Activated T-helper 17 cell treated with anti-CD3 and anti-CD28 coated beads, Interleukin-2, amount 50 U/mL, for 72 hours (primary cell): ENCODE measurements at regions not wholly inside any gene's neighbourhood (a gene's known extent, or its start where the extent isn't known, plus 50 kb on each side); places are given as distances from the start of the nearest gene placed in this dataset.

Experiments
- ATAC-seq: fragments of 150-1000 bp; cut with Tn5 transposase; replicated peaks from 2 replicates; pipeline ENCODE4 v1.10.0; 2021; ENCODE audit warnings: mild to moderate bottlenecking, moderate library complexity
- H3K27ac Mint-ChIP-seq: one replicate; pipeline ENCODE4 v1.8.0; 2022; ENCODE audit warnings: mixed read lengths
- H3K27me3 Mint-ChIP-seq: one replicate; pipeline ENCODE4 v1.8.0; 2022; ENCODE audit warnings: mixed read lengths
- H3K36me3 Mint-ChIP-seq: one replicate; pipeline ENCODE4 v1.8.0; 2022; ENCODE audit warnings: low read depth, mild to moderate bottlenecking, mixed read lengths
- H3K4me1 Mint-ChIP-seq: one replicate; pipeline ENCODE4 v1.8.0; 2022; ENCODE audit warnings: mixed read lengths
- H3K4me3 Mint-ChIP-seq: one replicate; pipeline ENCODE4 v1.8.0; 2022; ENCODE audit warnings: mild to moderate bottlenecking, mixed read lengths
- H3K9me3 Mint-ChIP-seq: one replicate; pipeline ENCODE4 v1.8.0; 2022; ENCODE audit warnings: mixed read lengths

DNA sequence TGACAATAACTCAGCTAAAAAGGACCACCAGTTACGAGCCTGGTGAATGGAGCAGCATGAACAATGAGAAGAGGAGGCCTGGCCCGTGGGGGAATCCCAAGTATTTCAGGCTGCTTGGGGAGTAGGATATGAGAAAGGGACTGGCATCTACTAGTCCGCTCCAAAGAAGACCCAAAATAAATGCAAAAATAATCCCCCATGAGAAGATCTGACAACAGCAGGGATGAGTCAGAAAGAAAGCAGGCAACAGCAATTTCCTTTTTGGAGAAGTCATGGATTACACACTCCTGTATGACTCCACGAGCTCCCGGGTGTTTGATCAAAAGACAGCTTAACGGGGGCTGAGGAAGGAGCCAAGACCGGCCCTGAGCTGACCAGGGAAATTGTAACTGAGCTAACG lies 111.4 kb downstream of the SOX11 start:
- no peak overlapping the region for H3K27ac Mint-ChIP-seq
- H3K4me1 Mint-ChIP-seq = no peaks in the 10 kb centered on the region
- no peak overlapping the region for H3K4me3 Mint-ChIP-seq
- H3K36me3 Mint-ChIP-seq = no peaks in the 10 kb centered on the region
- peaks cover 11% of the 10 kb centered on the region for H3K9me3 Mint-ChIP-seq
- ATAC-seq = no peak
- no peaks in the 10 kb centered on the region for H3K27me3 Mint-ChIP-seq

DNA sequence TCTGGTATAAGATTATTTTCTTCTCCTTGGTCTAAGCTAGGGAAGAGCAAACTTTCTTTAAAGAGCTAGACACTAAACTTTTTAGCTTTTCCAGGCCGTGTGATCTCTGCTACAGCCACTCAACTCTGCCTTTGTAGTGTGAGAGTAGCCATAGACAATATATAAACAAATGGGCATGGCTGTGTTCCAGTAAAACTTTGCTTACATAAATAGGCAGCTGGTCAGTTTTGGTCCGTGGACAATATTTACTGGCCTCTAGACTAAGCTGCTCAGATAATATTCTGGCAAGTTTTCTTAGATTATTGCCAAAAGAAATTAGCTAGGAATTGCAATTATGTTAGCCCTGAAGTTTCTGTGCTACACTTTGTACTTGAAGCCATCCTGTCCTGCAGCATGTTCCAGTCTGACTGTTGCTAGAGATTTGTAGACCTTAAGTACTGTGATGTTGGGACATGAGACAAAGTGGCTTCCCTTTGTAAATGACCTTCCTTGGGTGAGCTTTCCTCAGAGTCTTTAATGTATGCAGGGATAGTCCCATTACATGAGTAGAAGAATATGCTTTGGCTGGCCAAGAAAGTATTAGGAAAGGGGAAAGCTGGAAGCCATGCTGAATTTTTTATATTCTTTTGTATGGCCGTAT lies 126.9 kb downstream of the SOX11 start:
- no peak overlapping the region for H3K27ac Mint-ChIP-seq
- no peaks in the 10 kb centered on the region for H3K9me3 Mint-ChIP-seq
- ATAC-seq = no peak
- no peaks in the 10 kb centered on the region for H3K27me3 Mint-ChIP-seq
- no peaks in the 10 kb centered on the region for H3K4me1 Mint-ChIP-seq
- H3K4me3 Mint-ChIP-seq = no peak overlapping the region
- no peaks in the 10 kb centered on the region for H3K36me3 Mint-ChIP-seq

DNA sequence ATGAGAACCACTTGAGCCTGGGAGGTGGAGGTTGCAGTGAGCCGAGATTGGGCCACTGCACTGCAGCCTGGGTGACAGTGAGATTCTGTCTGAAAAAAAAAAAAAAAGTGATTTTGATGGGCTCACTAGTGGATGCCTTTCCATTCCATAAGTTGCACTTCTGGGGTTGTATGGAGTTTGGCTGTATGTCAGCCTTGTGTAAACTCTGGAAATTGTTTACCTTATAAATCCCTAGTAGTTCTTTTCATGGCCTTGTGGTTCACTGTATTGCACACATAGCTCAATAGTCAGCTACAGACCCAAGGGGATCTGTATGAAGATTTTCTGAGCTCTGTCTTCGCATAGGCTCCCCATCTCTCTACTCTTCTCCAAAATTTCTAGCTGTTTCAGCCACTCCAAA lies 131.9 kb downstream of the SOX11 start:
- peaks cover 7% of the 10 kb centered on the region for H3K9me3 Mint-ChIP-seq
- no peak overlapping the region for H3K4me3 Mint-ChIP-seq
- H3K4me1 Mint-ChIP-seq = no peaks in the 10 kb centered on the region
- H3K27ac Mint-ChIP-seq = no peak overlapping the region
- ATAC-seq = no peak
- no peaks in the 10 kb centered on the region for H3K27me3 Mint-ChIP-seq
- H3K36me3 Mint-ChIP-seq = no peaks in the 10 kb centered on the region

DNA sequence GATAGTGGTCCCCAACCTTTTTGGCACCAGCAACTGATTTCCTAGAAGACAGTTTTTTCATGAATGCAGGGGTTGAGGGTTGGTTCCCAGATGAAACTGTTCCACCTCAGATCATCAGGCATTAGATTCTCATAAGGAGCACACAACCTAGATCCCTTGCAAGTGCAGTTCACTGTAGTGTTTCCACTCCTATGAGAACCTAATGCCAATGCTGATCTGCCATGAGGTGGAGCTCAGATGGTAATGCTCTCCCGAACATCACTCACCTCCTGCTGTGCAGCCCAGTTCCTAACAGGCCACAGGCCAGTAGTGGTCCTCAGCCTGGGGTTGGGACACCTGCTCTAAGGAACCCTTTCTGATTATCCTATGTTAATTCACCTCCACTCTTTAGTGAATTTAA lies 133.5 kb downstream of the SOX11 start:
- no peaks in the 10 kb centered on the region for H3K36me3 Mint-ChIP-seq
- no peak overlapping the region for H3K4me3 Mint-ChIP-seq
- no peak for ATAC-seq
- H3K27ac Mint-ChIP-seq = no peak overlapping the region
- no peaks in the 10 kb centered on the region for H3K27me3 Mint-ChIP-seq
- H3K9me3 Mint-ChIP-seq = peaks cover 7% of the 10 kb centered on the region
- no peaks in the 10 kb centered on the region for H3K4me1 Mint-ChIP-seq

DNA sequence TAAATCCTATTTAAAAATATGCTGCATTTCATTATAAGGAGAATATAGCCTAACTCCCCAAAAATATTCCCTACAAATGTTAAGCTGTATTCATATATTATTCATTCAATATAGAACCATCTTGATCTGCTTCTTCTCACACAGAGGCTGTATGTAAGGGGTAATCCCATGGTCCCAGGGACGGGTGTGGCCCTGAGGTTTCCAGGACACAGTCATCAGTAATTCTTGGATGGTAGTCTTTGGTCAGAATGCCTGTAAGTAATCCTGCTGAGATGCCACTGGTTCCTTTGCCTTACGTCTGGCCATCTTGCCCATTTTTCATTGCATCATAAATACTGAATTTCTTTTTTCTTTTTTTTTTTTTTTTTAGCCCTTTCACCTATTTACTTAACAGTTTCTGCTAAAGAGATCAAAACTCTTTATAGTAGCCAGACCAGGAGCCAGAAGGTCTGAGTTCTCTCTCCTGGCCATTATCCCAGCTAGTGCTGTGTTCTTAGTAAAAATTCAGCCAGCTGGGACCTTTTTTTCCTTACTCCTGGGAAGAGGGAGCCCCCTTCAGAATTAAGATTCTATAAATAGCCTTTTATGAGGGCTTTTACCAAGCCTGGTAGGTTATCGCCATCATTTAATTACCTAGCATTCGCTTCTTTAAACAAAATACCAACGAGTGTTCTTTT lies 134.9 kb downstream of the SOX11 start:
- no peaks in the 10 kb centered on the region for H3K27me3 Mint-ChIP-seq
- H3K36me3 Mint-ChIP-seq = no peaks in the 10 kb centered on the region
- ATAC-seq = no peak
- H3K4me3 Mint-ChIP-seq = no peak overlapping the region
- no peaks in the 10 kb centered on the region for H3K4me1 Mint-ChIP-seq
- peaks cover 7% of the 10 kb centered on the region for H3K9me3 Mint-ChIP-seq
- no peak overlapping the region for H3K27ac Mint-ChIP-seq

DNA sequence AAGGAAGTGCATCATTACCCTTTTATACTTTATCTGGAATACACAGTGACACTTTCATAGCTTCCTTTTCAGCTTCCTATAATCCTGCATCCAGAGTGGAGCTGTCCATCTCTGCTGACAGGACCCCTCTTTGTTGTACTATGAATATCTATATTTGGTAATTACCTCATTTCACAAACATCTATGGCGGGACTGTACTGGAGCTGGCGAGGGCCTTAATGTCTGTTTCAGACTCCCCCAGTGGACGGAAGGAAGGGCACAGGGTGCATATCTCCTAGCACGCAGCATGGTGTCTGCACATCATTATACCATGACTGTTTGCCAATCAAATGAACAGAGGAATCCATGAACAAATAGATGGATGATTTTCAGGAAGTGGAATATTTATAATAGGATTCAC lies 142.3 kb downstream of the SOX11 start:
- no peaks in the 10 kb centered on the region for H3K4me1 Mint-ChIP-seq

DNA sequence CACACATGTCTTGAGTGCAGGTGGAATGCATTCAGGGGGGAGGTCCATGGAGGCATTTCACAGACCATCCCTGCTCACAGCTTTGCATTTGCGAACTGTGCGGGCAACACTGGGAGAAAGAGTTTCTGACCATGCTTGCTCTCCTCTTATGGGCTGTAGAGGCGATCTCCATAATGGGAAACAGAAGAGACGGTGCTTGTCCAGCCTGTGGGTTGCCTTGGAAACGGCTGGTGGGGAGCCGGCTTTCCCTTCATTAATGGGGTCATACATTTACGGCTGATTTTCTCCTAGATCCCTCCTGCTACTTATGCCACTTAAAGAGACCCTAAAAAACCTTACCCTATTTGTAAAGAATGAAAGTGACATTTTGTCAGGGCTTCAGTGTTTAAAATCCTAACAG lies 147.4 kb downstream of the SOX11 start:
- H3K27ac Mint-ChIP-seq = no peak overlapping the region
- H3K4me1 Mint-ChIP-seq = no peaks in the 10 kb centered on the region
- H3K4me3 Mint-ChIP-seq = no peak overlapping the region
- H3K36me3 Mint-ChIP-seq = no peaks in the 10 kb centered on the region
- peaks cover 7% of the 10 kb centered on the region for H3K9me3 Mint-ChIP-seq
- ATAC-seq = no peak
- H3K27me3 Mint-ChIP-seq = no peaks in the 10 kb centered on the region

More for the DNA sequence above, 142.3 kb downstream of the SOX11 start:
- no peaks in the 10 kb centered on the region for H3K9me3 Mint-ChIP-seq
- no peak overlapping the region for H3K4me3 Mint-ChIP-seq
- no peaks in the 10 kb centered on the region for H3K36me3 Mint-ChIP-seq
- H3K27ac Mint-ChIP-seq = no peak overlapping the region
- no peak for ATAC-seq
- no peaks in the 10 kb centered on the region for H3K27me3 Mint-ChIP-seq

DNA sequence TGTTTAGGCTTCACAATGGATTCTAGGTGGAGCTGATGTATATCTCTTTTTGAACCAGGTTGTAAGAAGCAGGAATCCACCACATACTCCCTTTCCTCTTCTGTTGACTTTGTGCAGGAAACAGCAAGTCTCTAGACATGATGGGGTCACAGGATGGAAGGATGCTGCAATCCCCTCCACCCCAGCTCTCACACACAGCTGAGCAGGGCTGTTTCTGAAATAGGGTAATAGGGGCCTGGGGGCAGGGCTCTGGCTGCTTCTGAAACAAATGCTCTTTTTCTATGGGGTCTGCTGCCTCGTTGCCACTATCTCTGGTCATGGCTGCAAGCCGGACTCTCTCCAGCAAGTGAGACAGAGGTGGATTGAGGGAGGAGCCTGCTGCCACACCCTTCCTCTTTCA lies 148.9 kb downstream of the SOX11 start:
- no peak overlapping the region for H3K27ac Mint-ChIP-seq
- no peaks in the 10 kb centered on the region for H3K27me3 Mint-ChIP-seq

DNA sequence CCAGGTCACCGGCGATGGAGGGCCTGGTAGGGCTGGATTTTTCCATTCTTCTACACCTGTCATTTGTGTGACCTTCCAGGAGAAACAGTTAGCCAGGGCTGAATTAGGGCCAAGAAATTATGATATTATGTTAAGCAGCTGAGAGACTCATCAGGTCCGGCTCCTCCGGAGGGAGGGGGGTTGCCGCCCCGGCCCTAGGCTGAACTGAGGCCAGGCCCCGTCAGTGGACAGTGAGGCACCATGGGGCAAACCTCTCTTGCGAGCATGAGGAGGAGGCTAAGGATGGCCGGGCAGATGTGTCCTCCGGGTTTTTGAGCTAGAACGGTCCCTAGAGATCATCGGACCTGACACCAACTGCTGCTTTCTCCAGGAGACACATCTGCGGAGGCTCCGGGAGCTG lies 150.1 kb downstream of the SOX11 start:
- H3K27ac Mint-ChIP-seq = no peak overlapping the region
- no peak overlapping the region for H3K4me3 Mint-ChIP-seq
- H3K4me1 Mint-ChIP-seq = no peaks in the 10 kb centered on the region
- H3K36me3 Mint-ChIP-seq = no peaks in the 10 kb centered on the region
- ATAC-seq = no peak
- H3K27me3 Mint-ChIP-seq = no peaks in the 10 kb centered on the region
- H3K9me3 Mint-ChIP-seq = peaks cover 13% of the 10 kb centered on the region

More for the DNA sequence above, 148.9 kb downstream of the SOX11 start:
- H3K36me3 Mint-ChIP-seq = no peaks in the 10 kb centered on the region
- no peak overlapping the region for H3K4me3 Mint-ChIP-seq
- peaks cover 9% of the 10 kb centered on the region for H3K9me3 Mint-ChIP-seq
- no peaks in the 10 kb centered on the region for H3K4me1 Mint-ChIP-seq
- no peak for ATAC-seq

DNA sequence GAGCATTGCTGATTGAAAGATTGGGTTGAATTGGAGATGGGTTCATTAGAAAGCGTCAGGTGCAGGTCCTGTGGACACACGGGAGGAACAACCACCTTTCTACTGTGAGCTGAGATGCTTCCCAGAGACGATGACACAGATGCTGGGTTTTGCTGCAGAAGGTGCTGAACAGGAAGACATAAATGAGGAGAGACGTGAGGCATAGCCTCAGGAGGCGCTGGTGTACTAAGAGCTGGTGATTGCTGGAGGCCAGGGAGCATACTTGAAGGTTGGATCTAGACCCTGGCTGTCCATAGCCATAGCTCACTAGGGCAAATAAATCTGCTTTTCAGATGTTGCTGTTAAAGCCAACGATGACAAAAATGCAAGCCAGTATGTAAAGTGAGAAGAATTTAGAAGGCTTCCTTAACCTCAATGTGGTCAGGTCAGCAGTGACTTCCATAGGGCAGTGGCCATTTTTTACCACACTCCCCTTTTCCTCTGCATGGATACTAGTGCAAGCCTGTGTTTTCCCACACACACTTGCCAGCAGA lies 153.7 kb downstream of the SOX11 start:
- no peak for ATAC-seq
- no peak overlapping the region for H3K4me3 Mint-ChIP-seq
- no peaks in the 10 kb centered on the region for H3K27me3 Mint-ChIP-seq
- H3K4me1 Mint-ChIP-seq = no peaks in the 10 kb centered on the region
- H3K36me3 Mint-ChIP-seq = no peaks in the 10 kb centered on the region
- H3K27ac Mint-ChIP-seq = no peak overlapping the region
- H3K9me3 Mint-ChIP-seq = peaks cover 13% of the 10 kb centered on the region

DNA sequence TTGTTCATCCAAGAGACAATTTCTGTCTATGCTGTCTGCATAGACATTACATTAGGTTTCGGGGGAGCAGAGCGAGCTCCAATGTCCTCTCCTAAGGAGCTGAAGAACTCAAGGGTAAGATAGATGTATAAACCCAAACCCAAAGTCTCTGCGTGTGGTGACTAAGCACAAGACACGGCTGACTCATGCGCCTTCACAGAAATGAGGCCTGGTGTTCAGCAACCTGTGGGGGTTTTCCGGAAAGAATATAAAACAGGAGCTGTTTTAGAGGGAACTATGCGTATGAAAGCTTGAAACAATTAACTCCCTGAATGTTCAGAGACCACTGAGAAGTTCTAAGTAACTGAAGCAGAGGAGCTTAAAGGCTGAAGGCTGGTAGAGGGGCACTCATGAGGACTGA lies 154.7 kb downstream of the SOX11 start:
- no peaks in the 10 kb centered on the region for H3K36me3 Mint-ChIP-seq
- no peak overlapping the region for H3K4me3 Mint-ChIP-seq
- H3K4me1 Mint-ChIP-seq = no peaks in the 10 kb centered on the region
- H3K27me3 Mint-ChIP-seq = no peaks in the 10 kb centered on the region
- H3K9me3 Mint-ChIP-seq = peaks cover 14% of the 10 kb centered on the region
- no peak for ATAC-seq
- no peak overlapping the region for H3K27ac Mint-ChIP-seq

DNA sequence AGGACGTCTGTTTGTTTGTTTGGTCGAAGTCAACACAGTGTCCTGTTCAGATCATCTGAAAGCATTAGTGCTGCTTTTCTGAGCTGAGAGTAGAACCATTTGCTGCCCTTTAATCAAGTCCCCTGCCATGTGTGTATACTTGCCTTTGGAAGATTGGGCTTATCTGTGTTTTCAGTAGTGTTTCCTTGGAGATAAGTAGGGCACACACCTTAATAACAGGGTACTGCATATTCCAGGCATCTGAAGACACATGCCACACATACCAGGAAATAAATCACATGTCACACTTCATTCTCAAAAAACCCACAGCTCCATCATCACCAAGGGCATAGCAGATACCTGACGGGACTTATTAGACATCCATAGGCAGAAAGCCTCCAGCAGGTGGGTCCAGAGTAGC lies 157.4 kb downstream of the SOX11 start:
- Mint-ChIP-seq H3K9me3 (peaks cover 10% of the 10 kb centered on the region), H3K4me3 (no peak overlapping the region), H3K36me3 (no peaks in the 10 kb centered on the region), H3K4me1 (no peaks in the 10 kb centered on the region), H3K27me3 (no peaks in the 10 kb centered on the region), H3K27ac (no peak overlapping the region)
- no peak for ATAC-seq

DNA sequence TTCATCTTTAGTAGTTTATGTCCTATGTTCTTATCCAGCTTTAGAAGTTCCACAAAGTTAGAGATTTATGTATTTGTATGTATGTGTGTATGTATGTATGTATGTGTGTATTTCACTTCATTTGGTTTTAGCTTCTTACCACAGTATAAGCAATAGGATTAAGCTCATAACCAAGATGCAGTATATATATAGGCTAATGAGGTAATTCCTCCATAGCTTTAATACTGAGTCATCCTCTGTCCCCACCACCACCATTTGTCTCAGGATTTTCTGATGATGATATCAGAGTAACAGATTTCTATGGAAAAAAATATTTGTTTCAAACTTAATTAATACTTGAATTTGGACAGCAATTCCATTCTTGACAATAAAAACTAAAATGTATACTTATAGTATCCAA lies 159.2 kb downstream of the SOX11 start:
- H3K4me1 Mint-ChIP-seq = no peaks in the 10 kb centered on the region
- ATAC-seq = no peak
- H3K27me3 Mint-ChIP-seq = no peaks in the 10 kb centered on the region
- peaks cover 6% of the 10 kb centered on the region for H3K9me3 Mint-ChIP-seq
- H3K27ac Mint-ChIP-seq = no peak overlapping the region
- no peak overlapping the region for H3K4me3 Mint-ChIP-seq
- H3K36me3 Mint-ChIP-seq = no peaks in the 10 kb centered on the region

DNA sequence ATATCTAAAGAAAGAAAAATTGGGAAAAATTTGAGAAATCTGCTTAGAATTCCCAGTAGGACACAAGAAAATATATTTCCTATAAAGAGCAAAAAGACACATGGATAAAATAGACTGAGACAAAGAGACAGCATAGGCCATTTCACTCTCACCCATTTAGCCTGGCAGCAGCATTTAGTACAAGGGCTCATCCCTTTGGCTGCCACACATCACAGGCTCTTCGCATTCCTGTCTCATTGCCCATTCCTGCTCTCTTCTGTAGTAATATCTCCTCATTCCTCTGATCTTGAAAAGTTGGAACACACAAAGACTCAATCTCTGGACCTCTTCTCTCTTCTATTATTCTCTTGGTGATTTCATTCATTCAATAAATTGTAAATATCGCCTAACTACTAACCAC lies 162.6 kb downstream of the SOX11 start:
- Mint-ChIP-seq H3K4me3 (no peak overlapping the region), H3K27ac (no peak overlapping the region), H3K36me3 (no peaks in the 10 kb centered on the region), H3K9me3 (peaks cover 4% of the 10 kb centered on the region), H3K27me3 (no peaks in the 10 kb centered on the region), H3K4me1 (no peaks in the 10 kb centered on the region)
- ATAC-seq = no peak

DNA sequence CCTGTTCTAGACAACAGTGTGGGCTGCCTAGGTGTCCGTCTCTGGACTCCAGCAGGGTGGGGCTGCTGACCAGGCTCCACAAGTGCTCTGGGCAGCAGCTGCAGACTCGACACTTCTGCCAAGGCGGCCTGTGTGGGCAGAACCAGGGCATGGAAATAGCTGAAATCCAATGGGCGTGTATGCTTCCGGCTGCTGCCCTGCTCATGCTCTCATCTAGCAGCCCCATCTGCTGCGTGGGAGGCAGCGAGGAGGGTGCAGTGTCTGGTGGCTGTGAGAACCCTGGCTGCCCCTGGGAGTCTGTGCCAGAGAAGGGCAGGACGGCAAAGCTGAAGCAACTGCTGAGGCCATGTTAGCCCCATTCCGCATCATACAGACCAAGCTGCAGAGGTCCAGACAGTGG lies 174.9 kb downstream of the SOX11 start:
- H3K27me3 Mint-ChIP-seq = no peaks in the 10 kb centered on the region
- no peak for ATAC-seq
- H3K27ac Mint-ChIP-seq = no peak overlapping the region
- no peaks in the 10 kb centered on the region for H3K4me1 Mint-ChIP-seq
- no peaks in the 10 kb centered on the region for H3K36me3 Mint-ChIP-seq
- H3K9me3 Mint-ChIP-seq = peaks cover 8% of the 10 kb centered on the region
- H3K4me3 Mint-ChIP-seq = no peak overlapping the region
